GM19467 (cell line): ENCODE measurements at regions not wholly inside any gene's neighbourhood (a gene's known extent, or its start where the extent isn't known, plus 50 kb on each side); places are given as distances from the start of the nearest gene placed in this dataset.
"Not testable (repeated sequence)": the region's sequence is repeated elsewhere in the genome, so short reads cannot be mapped to it uniquely, and the experiment has no call there.

Source experiments
- ATAC-seq: cut with Tn5 transposase; IDR thresholded peaks from one replicate; pipeline ENCODE4 v1.9.1; 2021; ENCODE audit warnings: mild to moderate bottlenecking, moderate library complexity; ENCODE audit not compliant: unreplicated experiment

DNA sequence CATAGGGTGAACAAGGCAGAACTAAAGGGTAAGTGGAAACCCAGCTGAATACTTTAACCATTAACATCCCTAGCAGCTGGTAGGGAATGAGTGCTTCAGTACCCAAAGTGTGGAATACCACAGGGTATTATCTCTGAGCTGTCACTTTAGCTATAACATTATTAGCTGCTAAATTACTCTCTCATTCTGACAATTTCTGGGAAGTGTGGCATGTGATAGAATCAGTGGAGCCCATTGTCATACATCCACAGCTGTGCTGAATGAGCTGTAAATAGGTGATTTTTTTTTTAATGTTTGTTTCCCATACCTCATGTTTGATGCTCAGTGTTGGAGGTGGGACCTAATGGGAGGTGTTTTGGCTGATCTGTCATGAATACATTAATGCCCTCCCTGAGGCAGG lies 894.3 kb downstream of the DIPK2A start:
- ATAC-seq: no peak

DNA sequence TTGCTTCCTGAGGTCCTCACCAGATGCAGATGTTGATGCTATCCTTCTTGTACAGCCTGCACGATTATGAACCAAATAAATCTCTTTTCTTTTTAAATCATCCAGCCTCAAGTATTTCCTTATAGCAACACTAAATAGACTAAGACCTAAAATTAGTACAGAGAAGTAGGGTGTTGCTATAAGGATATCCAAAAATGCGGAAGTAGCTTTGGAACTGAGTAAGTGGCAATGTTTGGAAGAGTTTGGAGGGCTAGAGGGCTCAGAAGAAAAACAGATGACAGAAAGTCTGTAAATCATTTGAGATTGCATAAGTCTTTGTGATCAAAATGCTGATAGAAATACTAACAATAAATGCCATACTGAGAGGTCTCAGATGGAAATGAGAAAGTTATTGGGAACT lies 894.9 kb downstream of the DIPK2A start:
- no peak for ATAC-seq

DNA sequence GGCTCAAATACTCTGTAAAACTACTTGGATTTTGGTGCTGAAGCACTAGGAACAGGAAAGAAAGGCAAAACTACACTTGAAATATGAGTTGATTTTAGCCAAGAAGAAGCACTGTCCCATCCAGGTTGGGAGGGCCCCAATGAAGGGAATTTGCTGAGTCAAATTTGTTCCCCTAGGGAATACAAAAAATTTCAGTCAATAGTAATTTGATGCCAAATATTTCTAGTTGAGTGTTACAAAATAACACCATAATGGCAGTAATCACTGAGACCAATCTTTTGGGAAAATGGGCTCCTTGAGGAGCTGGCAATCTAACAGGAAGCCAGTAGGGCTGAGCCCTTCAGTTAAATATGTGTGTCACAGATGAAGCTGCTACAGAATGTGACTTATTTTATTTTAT lies 896.9 kb downstream of the DIPK2A start:
- no peak for ATAC-seq

DNA sequence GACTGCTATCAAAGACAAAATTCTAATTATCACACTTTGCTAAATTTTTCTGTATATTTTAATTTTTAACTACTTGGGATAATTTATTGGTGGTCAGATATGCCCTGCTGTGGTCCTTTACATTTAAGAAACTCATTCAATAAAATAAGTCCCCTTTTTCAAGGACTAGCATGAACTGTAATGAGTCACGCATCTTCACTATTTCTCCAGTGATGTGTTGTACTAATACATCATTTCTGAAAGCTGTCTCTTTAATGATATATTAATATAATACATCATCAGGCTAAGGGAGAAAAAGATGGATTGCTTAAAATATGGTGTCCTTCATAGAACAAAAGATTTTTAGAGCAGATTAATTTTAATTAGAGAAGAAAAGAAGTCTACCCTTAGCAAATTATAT lies 901.4 kb downstream of the DIPK2A start:
- no peak for ATAC-seq

DNA sequence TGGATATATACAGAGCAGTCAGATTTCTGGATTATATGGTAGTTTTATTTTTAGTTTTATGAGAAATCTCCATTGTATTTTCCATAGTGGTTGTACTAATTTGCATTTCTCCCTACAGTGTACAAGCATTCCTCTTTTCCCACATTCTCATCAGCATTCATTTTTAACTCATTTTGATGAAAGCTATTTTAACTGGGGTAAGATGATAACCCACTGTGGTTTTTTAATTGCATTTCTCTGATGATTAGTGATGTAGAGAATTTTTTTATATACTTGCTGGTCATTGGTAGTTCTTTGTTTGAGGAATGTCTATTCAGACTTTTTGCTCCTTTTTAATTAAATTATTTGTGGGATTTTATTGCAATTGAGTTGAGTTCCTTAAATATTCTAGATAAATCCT lies 903.6 kb downstream of the DIPK2A start:
- no peak for ATAC-seq

DNA sequence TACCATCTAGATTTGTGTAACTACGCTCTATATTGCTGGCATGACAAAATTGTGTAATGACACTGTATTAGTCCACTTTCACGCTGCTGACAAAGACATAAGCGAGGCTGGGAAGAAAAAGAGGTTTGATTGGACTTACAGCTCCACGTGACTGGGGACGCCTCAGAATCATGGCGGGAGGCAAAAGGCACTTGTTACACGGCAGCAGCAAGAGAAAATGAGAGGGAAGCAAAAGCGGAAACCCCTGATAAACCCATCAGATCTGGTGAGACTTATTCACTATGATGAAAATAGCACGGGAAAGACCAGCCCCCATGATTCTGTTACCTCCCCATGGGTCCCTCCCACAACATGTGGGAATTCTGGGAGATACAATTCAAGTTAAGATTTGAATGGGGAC lies 905.7 kb downstream of the DIPK2A start:
- no peak for ATAC-seq

DNA sequence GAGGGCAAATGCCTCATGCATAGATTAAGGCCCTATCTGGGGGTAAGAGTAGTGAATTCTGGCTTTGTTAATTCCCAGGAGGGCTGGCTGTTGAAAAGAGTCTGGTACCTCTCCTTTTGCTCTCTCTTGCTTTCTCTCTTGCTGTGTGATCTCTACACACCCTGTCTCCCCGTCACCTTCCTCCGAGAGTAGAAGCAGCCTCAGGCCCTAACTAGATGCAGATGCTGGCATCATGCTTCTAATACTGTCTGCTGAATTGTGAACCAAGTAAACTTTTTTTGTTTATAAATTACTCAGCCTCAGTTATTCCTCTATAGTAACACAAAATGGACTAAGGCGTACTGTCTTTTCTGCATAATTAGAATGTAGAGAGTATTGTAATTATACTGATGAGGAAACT lies 908.1 kb downstream of the DIPK2A start:
- ATAC-seq: no peak

DNA sequence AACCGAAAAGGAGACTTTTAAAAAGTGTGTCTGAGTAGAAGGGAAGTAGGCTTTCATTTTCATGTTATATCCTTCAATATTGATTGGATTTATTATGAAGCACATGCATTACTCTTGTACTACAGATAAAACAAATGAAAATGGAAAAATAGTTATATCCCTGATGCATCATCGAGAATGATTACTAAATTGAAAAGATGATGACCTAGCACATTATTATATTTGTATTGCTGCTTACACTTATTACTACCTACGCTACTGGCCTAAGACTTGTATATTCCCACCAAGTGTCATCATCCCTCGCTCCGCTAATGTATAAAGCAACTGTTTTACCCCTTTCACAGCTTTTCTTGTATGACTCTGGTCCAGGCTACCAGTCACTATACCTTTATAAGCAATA lies 922.4 kb downstream of the DIPK2A start:
- ATAC-seq: no peak

DNA sequence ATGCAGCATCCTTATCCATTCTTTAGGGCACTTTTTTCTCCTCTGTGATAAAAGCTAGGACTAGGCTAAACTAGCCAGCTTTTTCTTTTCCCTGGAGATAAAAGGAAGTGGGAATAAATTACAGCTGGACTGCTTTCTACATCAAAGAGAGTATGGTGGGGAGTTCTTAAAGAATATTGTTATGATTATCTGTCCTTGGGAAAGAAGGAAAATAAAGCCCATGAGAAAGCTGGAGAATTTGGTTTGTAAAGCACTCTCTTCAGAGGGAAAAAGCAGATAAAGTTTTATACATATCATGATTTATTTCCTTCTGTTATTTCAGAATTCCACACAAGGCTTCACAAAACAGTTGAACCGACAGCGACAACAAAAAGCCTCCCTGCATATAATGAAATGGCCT lies 923.0 kb downstream of the DIPK2A start:
- no peak for ATAC-seq

DNA sequence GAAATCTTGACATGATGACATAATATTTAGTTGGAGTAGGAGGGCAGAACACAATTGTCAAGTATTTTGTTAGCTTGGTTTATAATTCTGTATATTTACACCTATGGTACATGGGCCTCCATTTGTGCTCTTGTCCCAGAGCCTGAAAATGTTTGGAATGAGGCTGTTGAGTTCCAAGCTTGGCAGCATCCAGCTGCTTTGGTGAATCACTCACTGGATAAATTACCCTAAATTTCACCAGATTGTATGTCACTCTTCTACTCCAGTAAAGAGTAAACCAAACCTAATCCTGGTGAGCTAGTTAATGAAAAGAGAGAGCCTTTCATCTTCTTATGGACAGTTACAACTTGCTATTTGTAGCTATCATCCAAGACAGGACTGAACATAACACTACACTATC lies 928.7 kb downstream of the DIPK2A start:
- no peak for ATAC-seq

DNA sequence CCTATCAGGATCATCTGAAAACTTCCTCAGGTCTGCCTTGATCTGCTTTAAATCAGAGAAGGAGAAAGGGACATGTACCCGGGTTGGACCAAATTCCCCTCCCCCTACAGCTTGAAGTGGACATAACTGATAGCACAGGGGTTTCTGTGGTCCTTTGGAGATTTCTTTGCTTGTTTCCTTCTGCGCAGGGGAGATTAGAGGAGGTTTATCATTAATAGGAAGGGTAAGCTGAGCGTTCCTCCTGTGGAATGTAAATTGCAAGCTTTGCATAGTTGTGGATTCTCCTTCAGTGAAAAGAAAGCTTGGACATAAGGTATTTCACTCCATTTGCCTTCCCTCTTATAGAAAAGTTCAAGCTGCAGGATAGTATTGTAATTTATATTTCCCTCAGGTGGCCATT lies 936.0 kb downstream of the DIPK2A start:
- ATAC-seq: not testable (repeated sequence)

DNA sequence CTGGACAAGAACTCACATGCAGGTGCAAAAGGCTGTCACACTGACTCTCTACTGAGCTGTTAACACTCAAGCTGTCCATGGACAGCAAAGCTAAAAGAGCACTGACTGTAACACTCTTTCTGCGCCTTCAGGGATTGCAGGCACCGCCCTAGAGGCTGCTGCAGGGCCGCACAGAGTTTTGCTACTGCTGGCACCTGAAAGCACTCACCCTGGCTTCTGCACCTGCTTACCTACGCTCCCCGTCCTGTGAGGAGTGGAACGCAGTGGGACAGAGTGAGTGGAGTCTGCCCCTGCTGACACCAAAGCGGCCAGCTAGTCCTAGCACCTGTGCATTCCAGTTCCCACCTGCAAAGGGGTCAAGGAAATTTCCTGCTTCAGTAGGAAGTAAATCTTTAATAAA lies 941.3 kb downstream of the DIPK2A start:
- no peak for ATAC-seq

DNA sequence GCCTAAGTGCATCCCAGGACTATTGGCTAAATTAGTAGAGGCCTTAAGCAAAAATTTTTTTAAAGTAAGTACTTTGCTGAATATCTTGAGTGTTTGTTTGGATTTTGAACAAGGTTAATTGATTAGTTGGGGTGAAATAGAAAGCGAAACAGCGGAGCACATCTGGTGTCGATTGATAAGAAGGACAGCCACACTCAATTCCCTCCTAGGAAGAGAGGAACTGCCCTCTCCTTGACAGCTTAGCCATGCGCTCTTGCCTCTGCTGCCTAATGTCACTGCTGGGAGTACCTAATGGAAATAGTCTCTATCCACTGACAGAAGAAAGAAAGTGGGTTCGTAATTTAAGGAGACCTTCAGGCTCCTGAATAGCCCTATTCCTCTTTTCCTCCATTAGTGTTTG lies 943.6 kb downstream of the DIPK2A start:
- no peak for ATAC-seq

DNA sequence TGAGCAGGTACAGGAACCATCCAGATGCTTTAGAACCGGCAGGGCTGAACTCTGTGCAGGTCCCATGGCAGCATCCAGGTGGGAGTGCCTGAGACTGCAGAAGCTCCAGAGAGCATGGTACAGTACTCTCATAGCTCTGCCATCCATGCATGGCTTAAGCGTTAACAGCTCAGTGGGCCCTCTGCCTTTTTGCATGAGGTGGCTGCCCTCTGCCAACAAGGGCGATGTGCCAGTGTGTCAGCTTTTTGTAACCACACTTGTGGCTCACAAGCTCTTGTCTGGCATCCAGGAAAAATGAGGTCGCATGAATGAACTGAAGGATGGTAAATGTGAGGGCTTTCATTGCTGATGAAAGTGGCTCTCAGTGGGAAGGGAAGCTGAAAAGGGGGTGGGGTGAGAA lies 950.1 kb downstream of the DIPK2A start:
- ATAC-seq: no peak

DNA sequence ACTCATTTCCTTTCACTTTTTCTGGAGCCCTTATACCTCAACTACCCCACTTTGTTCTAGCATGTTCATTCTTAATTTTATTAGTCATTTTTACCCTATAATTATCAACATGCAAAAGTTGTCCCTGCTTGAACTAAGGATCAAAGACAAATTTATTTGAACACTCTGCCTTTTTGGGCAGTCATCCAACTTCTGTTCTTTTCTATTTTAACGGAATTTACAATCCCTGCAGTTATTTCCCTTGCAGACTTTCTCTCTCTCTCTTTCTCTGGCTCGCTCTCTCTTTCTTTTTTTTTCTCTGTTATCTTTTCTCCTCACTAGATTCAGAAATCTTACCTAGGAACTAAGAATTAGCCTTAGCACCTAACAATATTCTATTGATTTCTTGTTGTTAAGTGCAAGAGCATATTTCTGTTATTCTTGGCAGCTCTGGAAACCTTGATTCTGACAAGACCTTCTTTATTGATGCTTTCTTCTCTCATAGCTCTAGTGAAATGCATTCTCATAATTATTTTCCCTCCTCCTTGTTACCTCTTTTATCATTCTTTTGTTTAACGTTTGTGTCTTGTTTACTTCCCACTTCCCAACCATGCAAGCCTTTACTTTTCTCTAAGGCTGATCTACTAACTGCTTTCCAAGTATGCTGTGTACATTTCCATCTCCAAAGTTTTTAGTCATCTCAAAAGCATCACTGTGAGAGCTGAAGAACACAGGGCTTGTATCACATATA lies 951.6 kb downstream of the DIPK2A start:
- ATAC-seq: no peak

DNA sequence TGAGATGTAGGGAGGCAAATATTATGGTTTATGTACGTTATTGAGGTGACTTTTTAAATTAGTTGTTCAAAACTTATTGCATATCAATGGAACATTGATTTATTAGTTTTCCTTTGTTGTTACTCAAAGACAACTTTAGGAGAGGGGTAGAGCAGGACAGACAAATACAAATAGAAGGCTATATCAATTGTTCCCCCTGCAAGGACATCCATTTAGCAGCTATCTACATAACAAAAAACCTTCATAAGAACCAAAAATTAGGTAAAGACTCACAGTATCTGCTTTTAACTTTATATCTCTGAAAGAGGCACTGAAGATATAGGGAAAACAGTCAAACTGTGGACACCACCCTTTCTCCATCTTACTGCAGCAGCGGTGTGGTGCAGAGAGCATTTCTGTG lies 958.8 kb downstream of the DIPK2A start:
- ATAC-seq: no peak

DNA sequence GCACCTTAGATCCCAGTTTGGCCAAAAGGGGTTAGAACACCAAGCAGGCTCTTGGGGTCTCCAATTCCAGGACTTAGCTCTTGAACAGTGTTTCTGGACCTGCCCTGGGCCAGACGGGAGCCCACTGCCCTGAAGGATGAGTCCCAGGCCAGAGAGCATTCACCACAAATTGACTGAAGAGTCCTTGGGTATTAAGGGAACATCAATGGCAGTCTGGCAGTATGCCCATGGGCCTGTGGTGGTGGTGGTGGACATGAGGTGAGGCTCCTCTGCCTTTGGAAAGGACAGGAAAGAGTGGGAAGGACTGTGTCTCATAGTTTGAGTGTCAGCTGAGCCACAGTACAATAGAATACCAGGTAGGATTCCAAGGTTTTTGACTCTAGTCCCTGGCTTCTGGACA lies 960.0 kb downstream of the DIPK2A start:
- no peak for ATAC-seq

DNA sequence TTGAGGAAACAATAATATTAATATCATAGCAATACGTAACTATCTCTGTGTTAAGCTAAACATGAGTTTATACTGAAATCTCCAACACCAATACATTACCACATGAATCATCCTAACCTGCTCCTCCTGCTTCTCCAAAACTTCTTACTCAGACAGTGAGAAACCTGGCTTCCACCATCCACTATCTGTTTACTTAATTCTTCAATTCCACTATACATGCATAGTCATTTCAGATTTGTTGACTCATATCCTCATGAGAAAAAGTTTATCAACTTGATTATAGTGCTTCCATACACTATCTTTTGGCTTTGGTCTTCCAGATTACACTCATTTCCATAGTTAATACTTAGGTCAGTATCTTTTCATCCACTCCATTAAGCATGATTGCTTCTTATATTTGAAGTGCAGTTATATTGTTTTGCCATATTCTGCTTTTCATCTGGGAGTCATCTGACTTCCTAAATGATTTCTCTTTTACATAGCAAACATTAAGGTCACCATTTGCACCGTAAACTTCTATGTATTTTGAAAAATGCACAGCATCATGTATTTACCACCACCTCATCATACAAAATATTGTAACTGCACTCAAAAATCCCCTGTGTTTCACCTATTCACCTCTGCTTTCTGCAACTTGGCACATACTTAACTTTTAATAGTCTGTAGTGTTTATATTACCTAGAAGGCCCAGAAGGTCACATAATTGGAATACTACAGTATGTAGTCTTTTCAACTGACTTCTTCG lies 970.6 kb downstream of the DIPK2A start:
- ATAC-seq: no peak

DNA sequence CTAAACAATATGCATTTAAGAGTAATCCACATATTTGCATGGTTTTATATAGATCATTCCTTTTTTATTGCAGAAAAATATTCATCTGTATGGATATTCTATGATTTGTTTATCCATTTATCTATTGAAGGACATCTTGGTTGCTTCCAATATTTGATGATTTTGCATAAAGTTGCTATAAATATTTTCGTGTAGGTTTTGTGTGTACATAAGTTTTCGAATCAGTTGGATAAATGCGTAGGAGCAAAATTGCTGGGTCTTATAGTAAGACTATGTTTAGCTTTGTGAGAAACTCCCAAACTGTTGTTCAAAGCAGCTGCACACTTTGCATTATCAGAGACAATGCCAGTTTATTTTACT lies 971.2 kb downstream of the DIPK2A start:
- ATAC-seq: no peak

DNA sequence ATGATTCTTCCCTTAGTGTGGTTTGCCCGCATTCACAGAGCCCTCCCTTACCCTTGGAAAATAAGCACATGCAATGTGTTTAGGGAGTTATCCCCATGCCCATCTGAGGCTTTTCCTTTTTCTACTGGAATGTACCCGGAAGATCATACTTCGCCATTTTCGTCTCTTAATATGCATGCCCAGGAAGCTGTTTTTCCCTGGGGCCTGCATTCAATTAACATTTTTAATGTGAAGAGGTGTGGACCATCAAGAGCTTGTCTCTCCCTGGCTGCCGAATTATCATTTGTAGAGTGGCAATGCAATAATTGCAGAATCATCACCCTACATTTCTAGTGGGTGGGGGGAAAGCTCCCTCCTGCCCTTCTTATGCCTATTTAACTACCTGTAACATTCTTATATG lies 976.3 kb downstream of the DIPK2A start:
- ATAC-seq: no peak

DNA sequence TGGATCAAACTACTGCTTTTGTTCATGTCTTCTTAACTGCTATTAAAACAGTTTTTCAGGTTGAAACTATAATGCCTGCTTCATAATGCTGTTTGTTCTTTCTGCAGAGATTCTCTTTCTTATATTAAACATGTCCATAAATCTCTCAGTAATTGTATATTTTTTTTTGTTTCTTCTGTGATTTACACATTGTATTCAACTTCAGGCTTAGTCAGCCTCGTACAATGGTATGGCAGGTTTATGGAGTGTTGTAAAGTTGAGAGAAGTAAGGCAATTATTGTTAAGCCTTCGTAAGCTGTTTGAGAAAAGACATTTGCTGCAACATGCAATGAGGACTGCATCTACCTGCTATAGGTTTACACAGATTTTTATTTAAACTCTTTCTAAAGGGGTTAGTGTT lies 977.1 kb downstream of the DIPK2A start:
- ATAC-seq: no peak

DNA sequence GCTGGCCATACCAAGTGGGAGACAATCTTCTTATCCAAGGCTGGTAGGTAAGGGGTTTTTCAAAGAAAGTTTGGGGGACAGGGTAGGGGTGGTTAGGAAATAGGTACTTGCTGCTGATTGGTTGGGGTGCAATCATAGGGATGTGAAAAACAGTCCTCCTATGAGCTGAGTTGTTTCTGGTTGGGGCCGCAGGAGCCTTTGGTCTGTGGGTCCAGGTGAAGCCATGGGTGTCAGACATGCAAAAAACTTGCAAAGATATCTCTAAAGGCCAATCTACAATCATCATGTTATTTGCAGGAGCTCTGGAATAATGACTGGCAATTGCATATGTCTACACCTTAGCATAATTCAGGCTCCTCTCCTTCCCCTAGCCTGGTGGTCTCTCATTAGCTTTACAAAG lies 982.3 kb downstream of the DIPK2A start:
- ATAC-seq: no peak
